ENCODE measurements at regions not wholly inside any gene's neighbourhood (a gene's known extent, or its start where the extent isn't known, plus 50 kb on each side); places are given as distances from the start of the nearest gene placed in this dataset.
"Not testable (repeated sequence)": the region's sequence is repeated elsewhere in the genome, so short reads cannot be mapped to it uniquely, and the experiment has no call there.

DNA sequence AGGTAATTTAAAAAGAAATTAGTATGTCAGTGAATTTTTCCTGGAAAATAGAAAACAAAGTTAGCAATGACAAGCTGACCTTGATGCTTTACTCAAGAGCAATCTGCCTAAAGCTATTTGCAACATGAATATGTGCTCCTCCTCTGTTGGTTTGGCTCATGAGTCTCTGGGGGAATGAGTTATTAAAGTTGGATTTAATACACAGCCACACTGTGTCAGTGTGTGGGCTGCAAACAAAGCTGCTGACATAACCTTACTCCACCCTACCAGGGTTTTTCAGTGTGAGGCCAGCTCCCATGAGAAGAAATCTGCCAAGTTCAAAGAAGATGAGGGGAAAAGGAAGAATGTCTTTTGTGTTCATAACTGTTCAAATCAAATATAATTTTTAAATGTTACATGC lies 280.5 kb downstream of the TLL1 start:
- DNase-seq (ENCODE audit: low read depth), result no peak

DNA sequence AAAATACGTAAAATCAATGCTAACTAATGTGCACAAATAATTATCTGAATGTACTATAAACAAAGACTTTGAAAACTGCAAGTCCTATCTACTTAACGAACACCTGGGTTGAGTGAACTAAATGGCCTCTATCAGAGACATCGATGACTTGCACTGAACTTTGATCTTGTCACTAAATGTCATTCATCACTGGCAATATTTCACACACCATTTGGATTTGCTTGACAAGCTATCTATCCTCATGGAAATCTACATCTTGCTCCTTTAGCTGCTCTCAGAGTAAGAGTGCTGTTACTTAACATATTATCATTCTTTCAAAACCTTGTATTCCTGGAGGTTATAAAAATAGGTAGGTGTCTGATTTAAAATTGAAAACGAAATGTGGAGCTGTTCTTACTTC lies 289.3 kb downstream of the TLL1 start:
- no peak for DNase-seq (ENCODE audit: low read depth)

DNA sequence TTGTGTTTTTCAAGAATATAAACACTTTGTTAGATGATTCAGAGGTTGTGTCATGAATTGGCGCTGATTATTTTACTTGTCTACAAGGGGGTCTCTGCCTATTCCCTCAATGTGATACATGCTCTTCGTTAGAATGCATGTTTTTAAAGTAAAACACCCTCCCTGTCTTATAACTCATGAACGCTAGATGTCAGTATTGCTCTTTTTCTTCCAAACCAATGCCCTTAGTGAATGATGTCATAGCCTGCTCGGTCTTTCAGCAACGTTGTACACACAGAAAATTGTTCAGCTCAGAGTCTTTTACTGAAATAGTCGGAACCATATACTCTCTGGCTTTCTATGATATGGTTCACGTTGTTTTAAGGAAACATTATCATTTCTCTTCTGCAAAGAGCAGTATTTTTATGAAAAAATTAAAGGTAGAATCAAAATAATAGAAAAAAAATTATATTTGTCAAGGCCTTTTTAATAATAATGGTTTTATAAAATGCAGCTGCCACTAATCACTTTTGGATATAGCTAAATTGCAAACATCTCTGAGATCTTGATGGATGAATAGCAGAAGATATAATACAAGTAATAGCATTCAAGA lies 292.9 kb downstream of the TLL1 start:
- DNase-seq (ENCODE audit: low read depth), result peak; percentile 58

DNA sequence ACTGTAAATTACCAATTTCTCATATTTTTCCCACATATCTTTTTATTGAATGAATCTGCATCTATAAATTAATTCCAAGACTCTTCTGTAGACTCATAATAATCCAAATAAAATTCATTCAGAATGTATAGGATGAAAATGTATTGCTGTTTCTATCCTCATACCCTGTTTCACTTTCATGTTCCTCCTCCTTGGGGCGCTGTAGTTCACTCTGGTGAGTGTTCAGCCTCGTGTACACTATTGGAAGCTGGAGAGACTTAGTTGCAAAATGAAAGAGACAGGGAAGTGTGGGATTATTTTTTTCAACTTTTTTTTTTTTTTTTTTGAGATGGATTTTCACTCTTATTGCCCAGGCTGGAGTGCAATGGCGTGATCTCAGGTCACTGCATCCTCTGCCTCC lies 296.1 kb downstream of the TLL1 start:
- DNase-seq (ENCODE audit: low read depth), result no peak

DNA sequence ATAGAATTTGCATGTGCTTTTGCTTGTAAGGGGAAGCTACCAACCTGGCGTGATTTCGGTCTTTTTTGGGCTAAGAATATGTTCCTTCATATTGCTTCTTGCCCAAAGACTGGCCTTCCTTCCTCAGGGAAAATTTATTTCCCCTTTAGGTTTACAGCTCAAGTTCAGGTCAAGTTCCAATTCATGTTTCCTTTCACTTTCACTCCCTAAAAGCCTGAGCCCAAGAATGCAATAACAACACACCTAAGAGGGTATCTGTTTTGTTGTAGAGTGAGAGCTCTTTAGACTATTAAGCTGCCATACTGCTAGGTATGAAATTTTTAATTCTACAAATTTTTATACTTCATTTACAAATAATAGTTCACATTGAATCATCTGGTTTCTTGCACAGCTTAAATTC lies 299.6 kb downstream of the TLL1 start:
- DNase-seq (ENCODE audit: low read depth), result no peak

DNA sequence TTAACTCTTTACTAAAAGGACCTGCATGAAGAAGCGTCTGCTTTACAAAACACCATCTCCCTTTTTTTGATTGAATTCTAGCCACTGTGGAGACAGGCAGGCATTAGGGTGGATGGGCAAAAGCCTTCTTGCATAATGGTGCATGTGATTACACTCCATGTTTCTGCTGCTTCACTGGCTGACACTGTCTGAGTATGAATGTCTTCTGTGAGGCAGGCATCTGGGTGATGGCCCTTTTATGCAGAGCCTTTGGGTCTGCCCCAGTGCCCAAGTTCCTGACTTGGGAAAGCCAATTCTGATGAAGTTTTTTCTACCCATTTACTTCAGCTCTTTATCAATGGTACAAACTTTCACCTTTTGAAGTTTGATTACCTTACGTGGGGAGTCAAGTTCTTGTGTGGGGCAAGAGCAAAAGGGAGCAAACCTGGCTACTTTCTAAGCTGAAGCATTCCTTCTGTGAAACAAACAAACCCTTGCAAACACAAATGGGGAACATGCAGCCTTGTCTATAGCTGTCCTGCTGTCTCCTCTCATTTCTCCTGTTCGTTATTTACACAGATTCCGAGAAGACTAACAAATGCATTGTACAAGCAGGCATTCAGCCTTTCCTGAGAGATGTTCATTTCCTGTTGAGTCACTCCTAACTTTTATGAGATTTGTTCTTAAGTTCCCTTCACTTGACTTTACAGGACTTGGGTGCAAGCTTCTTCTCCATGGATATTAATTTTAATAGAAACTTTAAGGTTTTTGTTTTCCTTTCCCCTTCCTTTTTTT lies 301.9 kb downstream of the TLL1 start:
- DNase-seq (ENCODE audit: low read depth), result no peak

DNA sequence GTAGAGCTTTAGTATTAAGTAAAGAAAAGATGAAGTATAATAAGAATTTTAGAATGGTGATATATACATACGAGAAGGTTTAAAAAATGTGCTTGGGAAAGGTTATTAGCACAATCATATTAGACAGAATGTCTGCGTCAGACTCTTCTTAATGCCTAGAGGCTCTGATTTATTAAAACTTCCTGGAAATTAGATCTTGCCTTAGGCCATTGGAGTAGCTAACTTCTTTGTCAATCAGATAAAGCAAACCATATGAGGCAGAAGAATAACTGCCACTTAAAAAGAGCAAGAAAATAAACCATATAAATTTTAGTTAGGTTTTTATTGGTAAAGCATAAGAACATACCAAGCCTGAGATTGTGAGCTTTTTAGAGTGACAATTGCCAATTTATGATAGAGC lies 309.1 kb downstream of the TLL1 start:
- no peak for DNase-seq (ENCODE audit: low read depth)

DNA sequence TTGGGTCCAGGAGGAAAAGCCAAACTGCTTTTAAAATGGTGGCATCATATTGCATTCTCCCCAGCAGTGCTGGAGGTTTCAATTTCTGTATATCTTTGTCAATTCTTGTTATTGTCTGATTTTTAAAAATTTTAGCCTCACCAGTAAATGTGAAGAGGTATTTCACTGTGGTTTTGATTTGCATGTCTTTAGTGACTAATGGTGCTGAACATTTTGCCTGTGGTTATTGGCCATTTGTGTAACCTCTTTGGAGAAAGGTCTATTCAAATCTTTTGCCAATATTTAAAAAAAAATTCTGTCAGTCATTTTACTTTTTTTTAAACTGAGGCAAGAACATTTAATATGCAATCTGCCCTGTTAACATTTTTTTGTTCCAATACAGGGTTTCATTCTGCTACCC lies 322.1 kb downstream of the TLL1 start:
- no peak for DNase-seq (ENCODE audit: low read depth)

DNA sequence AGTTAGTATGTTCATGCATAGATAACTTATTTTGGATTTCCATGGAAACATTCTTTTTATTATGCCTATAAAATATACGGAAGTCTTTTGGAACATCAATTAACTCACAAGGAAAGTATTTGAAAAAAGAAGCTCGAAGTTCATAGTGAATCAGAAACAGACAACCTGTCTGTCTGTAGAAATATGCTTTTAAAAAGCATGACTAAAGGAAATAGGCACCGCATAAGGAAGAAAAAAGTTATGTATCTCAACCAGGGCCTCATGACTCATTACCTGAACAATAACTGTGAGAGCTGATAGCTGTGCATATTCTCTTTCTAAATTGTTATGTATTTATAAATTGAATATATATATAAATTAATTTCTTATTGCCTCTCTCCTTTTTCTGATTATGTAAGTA lies 324.1 kb downstream of the TLL1 start:
- no peak for DNase-seq (ENCODE audit: low read depth)

DNA sequence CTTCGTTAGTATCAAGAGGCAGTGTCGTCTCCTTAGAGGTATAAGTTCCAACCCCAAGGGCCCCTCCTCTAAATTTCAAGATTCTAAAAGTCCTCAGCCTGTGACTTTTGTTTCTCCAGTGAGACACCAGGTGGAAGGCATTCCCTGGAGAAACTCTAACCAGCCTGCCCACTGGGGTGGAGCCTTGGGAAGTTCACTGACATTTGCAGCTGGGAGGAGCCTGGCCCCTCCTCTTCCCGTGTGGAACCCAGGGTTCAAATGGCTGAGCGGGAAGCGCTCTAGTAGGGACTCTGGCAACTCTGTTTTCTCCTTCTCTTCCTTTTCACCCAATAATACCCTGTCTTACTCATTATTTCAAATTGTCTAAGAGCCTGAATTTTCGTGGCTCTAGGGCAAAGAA lies 325.0 kb downstream of the TLL1 start:
- no peak for DNase-seq (ENCODE audit: low read depth)

DNA sequence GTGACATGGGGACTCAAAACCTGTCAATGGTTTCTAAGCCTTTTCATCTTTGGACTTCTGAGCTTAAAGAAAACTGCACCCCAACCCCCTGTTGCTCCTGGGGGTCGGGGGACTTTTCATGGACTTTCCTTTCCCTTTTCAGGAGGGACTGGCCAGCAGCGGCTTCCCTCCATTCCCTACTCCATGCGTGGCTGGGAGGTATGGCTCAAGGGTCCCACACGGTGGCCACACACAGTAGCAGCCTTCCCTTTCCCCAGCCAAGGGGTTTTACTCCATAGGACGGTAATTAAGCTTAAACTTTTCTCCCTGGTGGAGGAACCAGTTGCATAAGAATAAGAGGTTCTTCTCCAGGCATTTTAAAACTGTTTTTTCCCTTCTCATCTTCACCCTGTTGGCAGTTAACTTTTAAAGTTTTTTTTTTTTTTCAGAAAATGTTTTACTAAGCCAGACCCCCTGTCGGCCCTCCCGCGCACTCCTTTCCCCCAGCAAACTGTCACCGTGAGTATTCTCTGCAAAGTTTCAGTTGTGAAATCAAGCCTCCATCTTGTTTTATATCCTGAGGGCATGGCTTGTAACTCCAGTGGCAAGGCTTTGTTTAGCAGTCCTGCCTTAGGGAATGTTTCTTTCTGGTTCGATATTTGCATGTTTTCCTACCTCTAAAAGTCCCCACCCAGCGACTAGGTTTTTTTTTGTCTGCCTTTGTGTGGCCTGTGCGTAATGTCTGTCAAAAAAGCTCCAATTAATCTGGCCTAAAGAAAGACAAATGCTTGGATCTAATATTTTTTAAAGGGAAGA lies 325.7 kb downstream of the TLL1 start:
- no peak for DNase-seq (ENCODE audit: low read depth)

DNA sequence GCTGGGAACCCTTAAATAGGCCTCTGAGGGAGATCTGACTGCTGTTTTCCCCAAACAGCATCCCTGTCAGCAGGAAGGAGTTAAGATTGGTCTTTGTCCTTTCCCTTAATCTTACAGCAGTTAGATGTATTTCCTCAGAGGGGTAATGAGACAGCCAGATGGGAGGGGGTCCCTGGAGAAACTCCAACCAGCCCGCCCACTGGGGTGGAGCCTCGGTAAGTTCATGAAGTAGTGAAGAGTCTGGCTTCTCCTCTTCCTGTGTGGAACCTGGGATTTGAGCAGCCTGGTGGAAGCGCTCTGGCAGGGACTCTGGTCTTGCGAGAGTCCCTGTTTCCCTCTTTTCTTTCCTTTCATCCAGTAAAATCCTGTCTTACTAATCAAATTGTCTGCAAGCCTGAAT lies 330.0 kb downstream of the TLL1 start:
- DNase-seq (ENCODE audit: low read depth), result no peak

DNA sequence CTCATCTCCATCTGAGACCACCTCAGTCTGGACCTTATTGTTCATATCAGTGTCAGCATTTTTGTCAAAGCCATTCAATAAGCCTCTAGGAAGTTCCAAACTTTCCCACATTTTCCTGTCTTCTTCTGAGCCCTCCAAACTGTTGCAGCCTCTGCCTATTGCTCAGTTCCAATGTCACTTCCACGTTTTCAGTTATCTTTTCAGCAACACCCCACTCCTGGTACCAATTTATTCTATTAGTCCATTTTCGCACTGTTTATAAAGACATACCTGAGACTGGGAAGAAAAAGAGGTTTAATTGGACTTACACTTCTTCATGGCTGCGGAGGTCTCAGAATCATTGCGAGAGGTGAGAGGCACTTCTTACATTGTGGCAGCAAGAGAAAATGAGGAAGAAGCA lies 339.3 kb downstream of the TLL1 start:
- DNase-seq (ENCODE audit: low read depth), result not testable (repeated sequence)

DNA sequence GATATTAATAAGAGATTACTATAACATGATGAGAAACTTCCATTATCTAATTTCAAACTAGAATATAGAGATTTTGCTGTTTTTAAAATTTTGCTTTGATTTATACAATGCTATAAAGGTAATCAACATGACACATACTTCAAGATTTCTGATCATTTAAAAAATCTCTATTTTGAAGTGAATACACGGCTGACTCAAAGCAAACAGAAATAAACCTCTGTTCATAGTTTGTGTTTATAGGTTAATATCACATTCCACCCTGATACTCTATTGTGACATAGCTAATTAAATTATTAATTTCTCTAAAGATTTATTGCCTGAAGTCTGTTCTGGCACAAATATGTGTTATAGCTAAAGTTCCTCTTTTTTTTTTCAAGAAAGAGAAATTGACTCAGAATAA lies 349.2 kb downstream of the TLL1 start:
- DNase-seq (ENCODE audit: low read depth), result no peak

DNA sequence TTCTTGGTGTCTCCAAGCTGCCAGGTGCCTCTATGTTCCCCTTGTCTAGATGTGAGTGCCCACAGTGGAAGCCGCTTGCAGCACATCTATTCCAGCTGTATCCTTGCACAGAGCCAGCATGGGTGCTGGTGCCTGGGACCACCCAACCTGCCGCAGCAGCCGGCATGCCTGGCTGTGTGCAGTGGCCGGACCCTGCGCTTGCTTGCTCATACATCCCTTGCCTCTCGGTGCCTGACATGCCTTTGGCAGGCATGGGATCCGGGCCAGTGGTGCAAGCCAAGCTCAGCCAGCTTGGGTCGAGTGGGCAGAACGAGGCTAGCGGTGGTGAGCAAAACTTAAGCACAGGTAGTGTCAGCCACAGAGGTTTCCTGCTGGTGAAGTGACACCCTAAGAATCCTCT lies 355.1 kb downstream of the TLL1 start:
- no peak for DNase-seq (ENCODE audit: low read depth)

DNA sequence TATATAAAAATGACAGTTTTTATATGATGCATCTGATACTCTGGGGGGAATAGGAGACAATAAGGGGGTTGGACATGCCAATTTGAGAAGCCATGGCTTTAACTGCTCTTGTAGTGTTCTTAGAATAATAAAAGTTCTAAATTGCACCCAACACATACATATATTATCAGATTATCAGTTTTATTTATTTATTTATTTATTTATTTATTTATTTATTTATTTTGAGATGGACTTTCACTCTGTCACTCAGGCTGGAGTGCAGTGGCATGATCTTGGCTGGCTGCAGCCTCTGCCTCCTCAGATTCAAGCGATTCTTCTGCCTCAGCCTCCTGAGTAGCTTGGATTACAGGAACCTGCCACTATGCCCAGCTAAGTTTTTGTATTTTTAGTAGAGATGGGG lies 356.8 kb downstream of the TLL1 start:
- DNase-seq (ENCODE audit: low read depth), result no peak

DNA sequence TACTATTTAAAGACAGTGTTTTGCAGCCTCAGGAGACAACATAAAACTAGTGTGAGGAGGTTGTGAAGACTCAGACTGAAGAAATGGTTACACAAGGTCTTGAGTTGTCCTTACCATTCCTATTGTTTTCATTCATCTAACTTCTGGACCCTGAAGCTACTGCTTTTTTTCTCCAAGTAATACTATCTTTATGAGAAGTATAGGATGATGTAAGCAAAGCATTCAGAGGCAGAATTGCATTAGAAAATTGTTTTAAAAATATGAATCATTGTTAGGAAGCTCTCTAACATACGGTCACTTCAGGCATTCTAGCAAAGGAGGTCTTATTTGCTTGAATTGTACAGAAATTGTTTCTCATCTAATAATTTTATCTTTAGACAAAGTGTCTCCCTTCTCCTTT lies 357.8 kb downstream of the TLL1 start:
- no peak for DNase-seq (ENCODE audit: low read depth)

DNA sequence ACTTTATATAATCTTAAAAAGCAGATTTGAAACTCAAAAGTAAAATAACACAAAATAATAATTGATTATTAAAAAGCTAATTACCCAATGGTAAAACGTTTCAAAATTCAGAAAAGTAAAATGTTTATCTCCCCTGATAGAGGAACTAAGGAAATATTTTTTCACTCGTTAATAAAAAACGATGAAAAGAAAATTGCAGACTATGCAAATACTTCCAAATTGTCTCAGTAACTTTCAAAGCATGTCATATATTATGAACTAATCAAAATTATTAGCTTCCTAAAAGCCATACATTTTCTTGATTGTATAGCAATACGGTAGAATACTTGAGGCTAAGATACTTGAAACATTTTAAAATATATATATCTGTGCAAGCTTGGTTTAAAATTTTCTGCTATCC lies 366.3 kb downstream of the TLL1 start:
- DNase-seq (ENCODE audit: low read depth), result no peak

DNA sequence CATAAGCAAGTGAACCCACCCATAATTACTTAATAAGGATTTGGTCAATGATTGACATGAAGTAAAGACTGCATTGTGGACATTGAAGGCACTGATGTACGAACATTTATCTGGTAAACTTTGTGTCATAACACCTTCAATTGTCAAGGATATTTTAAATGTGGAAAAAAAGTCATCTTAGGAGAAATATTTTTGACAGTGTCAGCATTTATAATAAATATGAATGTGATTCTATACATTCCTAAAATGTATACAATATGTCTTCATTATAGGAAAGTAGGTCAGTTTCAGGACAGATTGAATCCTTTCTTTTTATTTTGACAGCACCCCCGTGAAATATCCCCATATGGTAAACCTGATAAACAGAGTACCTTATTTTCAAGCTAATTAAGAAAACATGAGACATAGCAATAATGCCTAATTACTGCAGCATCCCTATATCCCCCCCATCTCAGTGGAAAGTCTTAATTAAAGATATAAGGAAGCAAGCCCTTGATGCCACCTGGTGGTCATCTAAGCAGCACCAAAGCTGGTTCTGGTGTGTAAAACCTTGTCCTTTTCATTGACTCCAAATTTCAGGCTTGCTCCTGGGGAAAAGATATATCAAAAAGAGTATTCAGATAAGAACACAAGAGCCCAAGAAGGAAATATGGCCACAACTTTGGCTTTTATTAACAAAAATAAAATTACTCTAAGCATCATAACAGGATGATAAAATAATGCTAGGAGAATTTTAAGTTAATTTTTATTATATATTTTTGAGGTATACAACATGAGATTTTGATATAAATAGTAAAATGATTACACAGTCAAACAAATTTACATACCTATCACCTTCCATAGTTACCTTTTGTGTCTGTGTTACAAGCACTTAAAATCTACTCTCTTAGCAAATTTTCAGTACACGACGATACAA lies 379.7 kb downstream of the TLL1 start:
- DNase-seq (ENCODE audit: low read depth), result peak; percentile 6

DNA sequence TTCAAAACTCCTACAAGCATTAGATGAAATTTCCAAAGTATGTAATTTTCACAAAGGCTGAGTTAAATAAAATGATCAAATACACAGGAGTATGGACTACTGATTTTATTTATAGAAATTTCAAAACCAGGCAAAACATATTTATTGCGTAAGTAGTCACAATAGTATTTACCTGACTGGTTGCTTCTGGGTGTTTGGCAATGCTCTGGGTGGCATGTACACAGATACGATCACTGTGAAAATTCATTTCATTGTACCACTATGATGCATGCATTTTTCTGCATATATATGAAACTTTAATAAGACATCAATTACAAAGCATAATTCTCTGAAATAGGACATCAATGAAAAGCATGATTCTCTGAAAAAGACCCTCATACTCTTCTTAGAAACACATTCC lies 384.2 kb downstream of the TLL1 start:
- no peak for DNase-seq (ENCODE audit: low read depth)

DNA sequence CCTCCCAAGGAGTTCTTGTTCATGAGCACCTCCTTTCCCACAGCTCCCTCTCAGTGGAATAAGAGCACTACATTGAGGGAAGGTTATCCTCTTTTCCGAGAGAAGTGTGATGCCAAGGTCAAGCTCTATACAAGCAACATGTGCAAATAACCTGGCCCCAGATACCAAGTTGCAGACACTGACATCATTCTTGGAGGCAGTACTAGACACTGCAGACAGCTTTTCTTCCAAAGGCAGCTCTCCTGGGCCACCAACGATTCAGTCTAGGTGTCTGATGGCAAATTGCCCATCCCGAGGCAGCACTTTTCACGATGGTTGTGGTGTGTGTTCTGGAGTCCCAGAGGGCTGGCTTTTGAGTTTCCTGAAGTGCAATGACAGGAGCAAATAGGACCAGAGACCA lies 384.9 kb downstream of the TLL1 start:
- DNase-seq (ENCODE audit: low read depth), result no peak

DNA sequence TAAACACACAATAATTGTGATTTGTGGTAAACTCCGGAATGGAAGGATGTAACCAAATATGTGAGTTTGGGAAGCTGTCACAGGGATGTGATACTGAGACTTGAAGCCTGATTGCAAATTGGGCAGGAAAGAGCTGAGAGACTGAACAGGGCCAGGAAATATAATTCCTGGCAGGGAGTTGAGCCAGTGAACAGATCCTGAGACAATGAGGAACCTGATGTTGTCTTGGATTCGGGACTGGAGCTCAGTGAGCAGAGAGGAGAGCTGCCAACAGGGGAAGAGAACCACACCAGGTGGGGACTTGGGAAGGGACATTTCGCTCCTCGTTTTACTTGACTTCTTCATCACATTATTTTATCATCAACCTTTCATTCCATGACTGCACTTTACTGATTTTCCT lies 386.0 kb downstream of the TLL1 start:
- no peak for DNase-seq (ENCODE audit: low read depth)

Measured in HS-5 (cell line).